NT2/D1 (cell line): ENCODE measurements at regions not wholly inside any gene's neighbourhood (a gene's known extent, or its start where the extent isn't known, plus 50 kb on each side); places are given as distances from the start of the nearest gene placed in this dataset.

Source experiments
- DNase-seq: peaks from one replicate; pipeline ENCODE4 v3.0.0-alpha.2; 2011; ENCODE audit warnings: low read depth, low spot score
- H3K27me3 ChIP-seq: 2 replicates; pipeline ENCODE4 v1.6.0; 2011; ENCODE audit warnings: mild to moderate bottlenecking; ENCODE audit not compliant: insufficient read length, insufficient read depth
- H3K36me3 ChIP-seq: 2 replicates; pipeline ENCODE4 v1.6.1; 2011; ENCODE audit warnings: mild to moderate bottlenecking, low read length, mixed read lengths; ENCODE audit not compliant: insufficient read depth, insufficient read length
- H3K4me1 ChIP-seq: 2 replicates; pipeline ENCODE4 v1.5.1; 2011; ENCODE audit not compliant: insufficient read depth, insufficient read length
- H3K4me3 ChIP-seq: 2 replicates; pipeline ENCODE4 v1.5.1; 2011; ENCODE audit warnings: low read depth; ENCODE audit not compliant: insufficient read length
- H3K9ac ChIP-seq: 2 replicates; pipeline ENCODE4 v1.6.0; 2011; ENCODE audit warnings: low read depth; ENCODE audit not compliant: insufficient read length
- H3K9me3 ChIP-seq: 2 replicates; pipeline ENCODE4 v1.5.1; 2011; ENCODE audit warnings: mild to moderate bottlenecking, low read length; ENCODE audit not compliant: insufficient read depth
- SUZ12 ChIP-seq: IDR thresholded peaks from 2 replicates; pipeline ENCODE4 v1.6.1; 2011; ENCODE audit not compliant: insufficient read length, insufficient read depth; ENCODE audit errors: extremely low read depth
- YY1 ChIP-seq: IDR thresholded peaks from 2 replicates; pipeline ENCODE4 v1.6.1; 2011; ENCODE audit not compliant: insufficient read length, insufficient read depth
- ZNF274 ChIP-seq: IDR thresholded peaks from 2 replicates; pipeline ENCODE4 v1.6.1; 2011; ENCODE audit warnings: mild to moderate bottlenecking, low read depth, low read length

GRCh38 chr10:94061026-94061425, 67.3 kb downstream of the PLCE1 start:
- DNase-seq: no peak
- Histone ChIP-seq H3K4me3 (no peak overlapping the region), H3K9me3 (no peaks in the 10 kb centered on the region), H3K36me3 (no peaks in the 10 kb centered on the region), H3K27me3 (no peaks in the 10 kb centered on the region), H3K4me1 (no peaks in the 10 kb centered on the region), H3K9ac (no peak overlapping the region)
- TF ChIP-seq SUZ12 (no peak), ZNF274 (no peak), YY1 (no peak)

GRCh38 chr10:94062611-94063010, 68.9 kb downstream of the PLCE1 start:
- no peak for TF ChIP-seq YY1
- no peak for TF ChIP-seq SUZ12
- no peak for TF ChIP-seq ZNF274
- no peaks in the 10 kb centered on the region for H3K36me3 ChIP-seq
- H3K4me3 ChIP-seq: no peak overlapping the region
- no peaks in the 10 kb centered on the region for H3K4me1 ChIP-seq
- no peaks in the 10 kb centered on the region for H3K9me3 ChIP-seq
- DNase-seq: no peak
- H3K9ac ChIP-seq: no peak overlapping the region
- H3K27me3 ChIP-seq: no peaks in the 10 kb centered on the region

GRCh38 chr10:94065362-94065761, 71.6 kb downstream of the PLCE1 start:
- Histone ChIP-seq H3K36me3 (no peaks in the 10 kb centered on the region), H3K4me1 (no peaks in the 10 kb centered on the region), H3K9me3 (no peaks in the 10 kb centered on the region), H3K4me3 (no peak overlapping the region), H3K27me3 (no peaks in the 10 kb centered on the region), H3K9ac (no peak overlapping the region)
- DNase-seq: no peak
- no peak for TF ChIP-seq SUZ12

- no peaks in the 10 kb centered on the region for H3K9me3 ChIP-seq
- no peak overlapping the region for H3K4me3 ChIP-seq
- no peaks in the 10 kb centered on the region for H3K4me1 ChIP-seq
- DNase-seq: no peak
- no peak for TF ChIP-seq YY1
- no peak for TF ChIP-seq SUZ12
- TF ChIP-seq ZNF274: no peak
- H3K36me3 ChIP-seq: no peaks in the 10 kb centered on the region
- no peaks in the 10 kb centered on the region for H3K27me3 ChIP-seq
- no peak overlapping the region for H3K9ac ChIP-seq
Observed at GRCh38 chr10:94065787-94066186, 72.1 kb downstream of the PLCE1 start.

GRCh38 chr10:94066411-94066810, 72.7 kb downstream of the PLCE1 start:
- H3K36me3 ChIP-seq: no peaks in the 10 kb centered on the region
- no peaks in the 10 kb centered on the region for H3K9me3 ChIP-seq
- TF ChIP-seq ZNF274 (no peak), YY1 (no peak), SUZ12 (no peak)
- no peak overlapping the region for H3K4me3 ChIP-seq
- DNase-seq: no peak
- no peak overlapping the region for H3K9ac ChIP-seq
- H3K4me1 ChIP-seq: no peaks in the 10 kb centered on the region
- no peaks in the 10 kb centered on the region for H3K27me3 ChIP-seq

- H3K27me3 ChIP-seq: no peaks in the 10 kb centered on the region
- DNase-seq: no peak
- H3K9ac ChIP-seq: no peak overlapping the region
- no peak overlapping the region for H3K4me3 ChIP-seq
- H3K4me1 ChIP-seq: no peaks in the 10 kb centered on the region
- TF ChIP-seq SUZ12 (no peak), YY1 (no peak), ZNF274 (no peak)
- no peaks in the 10 kb centered on the region for H3K36me3 ChIP-seq
- no peaks in the 10 kb centered on the region for H3K9me3 ChIP-seq
Observed at GRCh38 chr10:94069884-94070283, 76.2 kb downstream of the PLCE1 start.

- no peak for TF ChIP-seq ZNF274
- TF ChIP-seq SUZ12: no peak
- TF ChIP-seq YY1: no peak
- Histone ChIP-seq H3K9ac (no peak overlapping the region), H3K27me3 (no peaks in the 10 kb centered on the region), H3K4me1 (no peaks in the 10 kb centered on the region), H3K4me3 (no peak overlapping the region), H3K9me3 (no peaks in the 10 kb centered on the region), H3K36me3 (no peaks in the 10 kb centered on the region)
- no peak for DNase-seq
Observed at GRCh38 chr10:94074462-94074861, 80.7 kb downstream of the PLCE1 start.

GRCh38 chr10:94075506-94075905, 81.8 kb downstream of the PLCE1 start:
- TF ChIP-seq YY1: no peak
- no peak for TF ChIP-seq ZNF274
- Histone ChIP-seq H3K4me3 (no peak overlapping the region), H3K36me3 (no peaks in the 10 kb centered on the region), H3K4me1 (no peaks in the 10 kb centered on the region), H3K9me3 (no peaks in the 10 kb centered on the region), H3K27me3 (no peaks in the 10 kb centered on the region), H3K9ac (no peak overlapping the region)
- DNase-seq: no peak
